IPS-20b (cell line): ENCODE measurements at regions not wholly inside any gene's neighbourhood (a gene's known extent, or its start where the extent isn't known, plus 50 kb on each side); places are given as distances from the start of the nearest gene placed in this dataset.
"Not testable (repeated sequence)": the region's sequence is repeated elsewhere in the genome, so short reads cannot be mapped to it uniquely, and the experiment has no call there.

ENCODE experiments used
- H3K27ac ChIP-seq: one replicate; pipeline ENCODE4 v1.5.1; 2013; ENCODE audit warnings: low read length
- H3K27me3 ChIP-seq: 2 replicates; pipeline ENCODE4 v1.6.1; 2013; ENCODE audit warnings: mild to moderate bottlenecking, low read length, inconsistent platforms; ENCODE audit not compliant: insufficient read depth
- H3K36me3 ChIP-seq: 2 replicates; pipeline ENCODE4 v1.6.1; 2013; ENCODE audit warnings: low read depth, mild to moderate bottlenecking, inconsistent platforms, low read length, moderate library complexity; ENCODE audit not compliant: insufficient read depth
- H3K4me1 ChIP-seq: 2 replicates; pipeline ENCODE4 v1.6.1; 2013; ENCODE audit warnings: mild to moderate bottlenecking, control low read depth, inconsistent platforms, low read length, moderate library complexity; ENCODE audit not compliant: insufficient read depth
- H3K4me3 ChIP-seq: 2 replicates; pipeline ENCODE4 v1.5.1; 2013; ENCODE audit warnings: mild to moderate bottlenecking, low read length, inconsistent platforms
- H3K9ac ChIP-seq: 2 replicates; pipeline ENCODE4 v1.6.1; 2013; ENCODE audit warnings: low read depth, mild to moderate bottlenecking, inconsistent platforms, low read length, moderate library complexity
- H3K9me3 ChIP-seq: 2 replicates; pipeline ENCODE4 v1.6.1; 2013; ENCODE audit warnings: mild to moderate bottlenecking, low read depth, low read length, inconsistent platforms; ENCODE audit not compliant: insufficient read depth

DNA sequence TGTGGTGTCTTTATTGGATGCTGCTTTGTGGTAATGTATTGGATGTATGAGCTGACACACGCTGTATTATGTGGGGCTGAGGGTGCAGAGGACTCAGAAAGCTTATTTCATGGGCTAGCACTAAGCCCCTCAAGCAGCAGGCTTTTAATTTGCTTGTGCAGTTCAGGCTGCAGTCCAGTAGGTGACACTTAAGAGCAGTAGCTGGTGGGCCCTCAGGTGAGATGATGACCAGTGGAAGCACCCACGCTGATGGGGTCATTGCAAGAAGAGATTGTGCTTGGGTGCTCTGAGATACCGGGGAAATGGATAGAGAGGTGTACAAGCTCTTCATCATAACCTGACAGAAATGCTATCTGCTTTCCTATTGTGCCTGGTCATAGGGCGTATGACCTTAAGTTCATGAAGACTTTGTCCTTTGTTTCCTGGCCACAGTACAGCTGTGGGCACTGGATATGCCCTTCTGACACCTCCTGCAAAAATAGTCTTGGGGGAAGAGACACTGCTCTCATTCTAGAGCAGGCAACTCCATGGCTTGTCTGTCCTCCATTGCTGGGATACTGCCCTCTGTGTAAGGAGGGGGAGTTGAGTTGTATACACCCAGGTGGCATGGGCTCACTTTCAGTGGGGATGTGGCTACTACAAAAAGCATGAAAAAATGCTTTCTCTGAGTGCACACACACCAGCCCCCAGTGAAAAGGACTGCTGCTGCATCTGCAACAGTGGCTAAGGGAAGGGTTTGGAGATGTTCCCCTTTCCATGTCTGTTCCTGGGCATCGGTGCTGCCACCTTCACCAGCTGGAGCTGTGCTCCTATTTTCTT is 205.7 kb upstream of the ZSWIM2 start:
- Histone ChIP-seq H3K27ac (no peak overlapping the region), H3K9ac (no peak overlapping the region), H3K27me3 (no peaks in the 10 kb centered on the region), H3K4me1 (no peaks in the 10 kb centered on the region), H3K9me3 (no peaks in the 10 kb centered on the region), H3K4me3 (no peak overlapping the region), H3K36me3 (no peaks in the 10 kb centered on the region)

GRCh38 chr2:187051350-187051749 is 202.4 kb upstream of the ZSWIM2 start:
- no peaks in the 10 kb centered on the region for H3K9me3 ChIP-seq
- H3K9ac ChIP-seq = no peak overlapping the region
- no peak overlapping the region for H3K27ac ChIP-seq
- H3K4me1 ChIP-seq = no peaks in the 10 kb centered on the region
- H3K4me3 ChIP-seq = no peak overlapping the region
- H3K36me3 ChIP-seq = no peaks in the 10 kb centered on the region
- H3K27me3 ChIP-seq = no peaks in the 10 kb centered on the region

DNA sequence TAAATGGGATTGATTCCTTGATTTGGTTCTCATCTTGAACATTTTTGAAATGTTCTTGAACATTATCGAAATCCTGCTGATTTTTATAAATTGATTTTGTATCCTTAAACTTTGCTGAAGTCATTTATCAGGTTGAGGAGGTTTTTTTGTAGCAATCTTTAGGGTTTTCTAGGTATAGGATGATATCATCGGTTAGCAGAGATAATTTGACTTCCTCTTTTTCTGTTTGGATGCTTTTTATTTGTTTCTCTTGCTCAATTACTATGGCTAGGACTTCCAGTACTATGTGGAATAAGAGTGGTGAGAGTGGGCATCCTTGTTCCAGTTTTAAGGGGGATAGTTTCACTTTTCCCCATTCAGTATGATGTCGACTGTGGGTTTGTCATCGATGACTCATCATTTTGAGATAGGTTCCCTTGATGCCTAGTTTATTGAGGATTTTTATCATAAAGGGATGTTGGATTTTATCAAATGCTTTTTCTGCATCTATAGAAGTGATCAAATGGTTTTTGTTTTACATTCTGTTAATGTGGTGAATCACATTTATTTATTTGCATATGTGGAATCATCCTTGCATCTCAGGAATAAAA is 201.5 kb upstream of the ZSWIM2 start:
- no peak overlapping the region for H3K9ac ChIP-seq
- no peaks in the 10 kb centered on the region for H3K4me1 ChIP-seq
- H3K9me3 ChIP-seq = no peaks in the 10 kb centered on the region
- no peak overlapping the region for H3K4me3 ChIP-seq
- no peaks in the 10 kb centered on the region for H3K27me3 ChIP-seq
- H3K27ac ChIP-seq = no peak overlapping the region
- H3K36me3 ChIP-seq = no peaks in the 10 kb centered on the region

DNA sequence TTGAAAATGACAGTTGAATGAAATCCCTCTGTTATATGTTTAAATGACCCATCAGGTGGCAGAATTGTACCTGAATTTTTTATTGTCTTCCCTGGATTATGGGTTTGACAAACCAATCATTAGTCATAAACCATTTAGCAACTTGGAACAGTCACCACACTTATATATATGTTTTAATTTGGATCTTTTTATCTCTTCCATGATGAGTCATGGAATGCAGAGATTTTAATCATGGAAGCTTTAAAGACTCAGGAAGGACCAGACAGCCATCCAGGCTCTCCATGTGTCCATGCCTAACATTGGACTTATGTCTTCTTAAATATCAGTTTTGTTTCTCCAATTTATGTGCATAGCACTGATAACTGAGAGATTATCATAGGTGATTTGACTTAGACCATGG is 188.3 kb upstream of the ZSWIM2 start:
- Histone ChIP-seq H3K9ac (no peak overlapping the region), H3K27me3 (no peaks in the 10 kb centered on the region), H3K36me3 (no peaks in the 10 kb centered on the region), H3K27ac (no peak overlapping the region), H3K4me3 (no peak overlapping the region), H3K9me3 (no peaks in the 10 kb centered on the region), H3K4me1 (no peaks in the 10 kb centered on the region)

GRCh38 chr2:187034434-187034833 is 185.5 kb upstream of the ZSWIM2 start:
- H3K27me3 ChIP-seq = no peaks in the 10 kb centered on the region
- H3K9me3 ChIP-seq = no peaks in the 10 kb centered on the region
- no peak overlapping the region for H3K9ac ChIP-seq
- no peak overlapping the region for H3K27ac ChIP-seq
- H3K36me3 ChIP-seq = no peaks in the 10 kb centered on the region
- H3K4me3 ChIP-seq = no peak overlapping the region
- H3K4me1 ChIP-seq = no peaks in the 10 kb centered on the region

DNA sequence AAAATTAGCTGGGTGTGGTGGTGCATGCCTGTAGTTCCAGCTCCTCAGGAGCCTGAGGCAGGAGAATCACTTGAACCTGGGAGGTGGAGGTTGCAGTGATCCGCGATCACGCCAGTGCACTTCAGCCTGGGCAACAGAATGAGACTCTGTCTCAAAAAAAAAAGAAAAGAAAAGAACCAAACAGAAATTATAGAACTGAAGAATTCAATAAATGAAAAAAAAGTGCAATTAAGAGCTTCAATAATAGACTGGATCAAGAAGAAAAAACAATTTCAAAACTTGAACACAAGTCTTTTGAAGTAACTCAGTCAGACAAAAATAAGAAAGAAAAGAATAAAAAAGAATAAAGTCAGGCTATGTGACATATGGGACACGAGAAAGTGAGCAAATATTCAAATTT is 175.8 kb upstream of the ZSWIM2 start:
- peaks cover 4% of the 10 kb centered on the region; the same call in 1 of the 2 replicates for H3K9me3 ChIP-seq
- no peak overlapping the region for H3K4me3 ChIP-seq
- H3K27ac ChIP-seq = no peak overlapping the region
- H3K9ac ChIP-seq = no peak overlapping the region
- no peaks in the 10 kb centered on the region for H3K4me1 ChIP-seq
- H3K27me3 ChIP-seq = no peaks in the 10 kb centered on the region
- no peaks in the 10 kb centered on the region for H3K36me3 ChIP-seq

GRCh38 chr2:187023996-187024395 is 175.0 kb upstream of the ZSWIM2 start:
- not testable (repeated sequence) for H3K4me3 ChIP-seq, H3K9ac ChIP-seq, H3K36me3 ChIP-seq, H3K27me3 ChIP-seq, H3K9me3 ChIP-seq, H3K27ac ChIP-seq, H3K4me1 ChIP-seq

DNA sequence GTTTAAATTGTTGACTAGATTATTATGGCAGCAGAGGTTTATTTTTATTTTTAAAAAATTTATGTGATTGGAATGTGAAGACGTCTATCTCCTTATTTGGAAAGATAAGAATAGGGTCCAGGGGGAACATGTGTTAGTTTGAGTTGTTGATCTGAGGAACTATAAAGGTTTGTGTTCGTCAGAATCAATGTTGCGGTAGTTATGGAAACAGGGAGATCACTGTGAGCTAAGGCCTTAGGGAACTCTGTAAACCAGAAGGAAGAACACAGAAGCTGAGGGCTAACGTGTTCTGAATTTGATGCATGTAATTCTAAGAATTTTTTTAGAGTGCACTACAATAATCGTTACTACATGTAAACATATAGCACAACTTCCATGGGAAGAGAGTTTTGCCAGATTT is 168.5 kb upstream of the ZSWIM2 start:
- H3K27me3 ChIP-seq = no peaks in the 10 kb centered on the region
- no peak overlapping the region for H3K9ac ChIP-seq
- H3K9me3 ChIP-seq = no peaks in the 10 kb centered on the region
- H3K36me3 ChIP-seq = no peaks in the 10 kb centered on the region
- no peak overlapping the region for H3K4me3 ChIP-seq
- H3K4me1 ChIP-seq = no peaks in the 10 kb centered on the region
- no peak overlapping the region for H3K27ac ChIP-seq

- no peaks in the 10 kb centered on the region for H3K36me3 ChIP-seq
- no peak overlapping the region for H3K9ac ChIP-seq
- no peaks in the 10 kb centered on the region for H3K27me3 ChIP-seq
- H3K9me3 ChIP-seq = no peaks in the 10 kb centered on the region
- no peak overlapping the region for H3K4me3 ChIP-seq
- no peaks in the 10 kb centered on the region for H3K4me1 ChIP-seq
- no peak overlapping the region for H3K27ac ChIP-seq
Measured at GRCh38 chr2:187013058-187013457, 164.1 kb upstream of the ZSWIM2 start.

GRCh38 chr2:187011206-187011832 is 162.3 kb upstream of the ZSWIM2 start:
- H3K36me3 ChIP-seq = no peaks in the 10 kb centered on the region
- H3K4me3 ChIP-seq = no peak overlapping the region
- H3K27me3 ChIP-seq = no peaks in the 10 kb centered on the region
- no peak overlapping the region for H3K9ac ChIP-seq
- no peaks in the 10 kb centered on the region for H3K4me1 ChIP-seq
- no peak overlapping the region for H3K27ac ChIP-seq
- no peaks in the 10 kb centered on the region for H3K9me3 ChIP-seq

- Histone ChIP-seq H3K27me3 (no peaks in the 10 kb centered on the region), H3K4me1 (no peaks in the 10 kb centered on the region), H3K4me3 (no peak overlapping the region), H3K9ac (no peak overlapping the region), H3K27ac (no peak overlapping the region), H3K36me3 (no peaks in the 10 kb centered on the region), H3K9me3 (no peaks in the 10 kb centered on the region)
Measured at GRCh38 chr2:187009483-187010239, 160.7 kb upstream of the ZSWIM2 start.
